GM19467 (cell line): ENCODE measurements at regions not wholly inside any gene's neighbourhood (a gene's known extent, or its start where the extent isn't known, plus 50 kb on each side); places are given as distances from the start of the nearest gene placed in this dataset.
"Not testable (repeated sequence)": the region's sequence is repeated elsewhere in the genome, so short reads cannot be mapped to it uniquely, and the experiment has no call there.

ENCODE experiments used
- ATAC-seq: cut with Tn5 transposase; IDR thresholded peaks from one replicate; pipeline ENCODE4 v1.9.1; 2021; ENCODE audit warnings: mild to moderate bottlenecking, moderate library complexity; ENCODE audit not compliant: unreplicated experiment

DNA sequence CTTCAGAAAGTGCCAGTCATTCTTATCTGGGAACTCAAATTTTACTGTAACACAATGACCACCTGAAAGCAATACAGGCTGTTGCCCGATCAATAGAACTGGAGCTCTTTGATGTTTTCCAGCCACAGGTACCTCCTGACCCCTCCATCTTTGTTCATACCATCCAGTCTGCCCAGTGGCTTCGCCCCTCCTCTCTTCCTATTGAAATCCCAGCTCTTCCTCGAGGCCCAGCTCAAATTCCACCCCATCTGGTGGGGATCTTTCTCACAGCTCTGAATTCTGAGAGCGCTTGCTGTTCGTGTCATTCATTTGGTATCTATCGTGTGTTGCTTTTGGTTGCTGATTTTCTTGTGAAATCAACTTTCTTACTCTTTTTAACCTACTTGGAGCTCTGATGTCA, 87.9 kb upstream of the CNKSR3 start:
- ATAC-seq: no peak

- ATAC-seq: no peak
These were observed 91.8 kb upstream of the CNKSR3 start for GRCh38 chr6:154602296-154602695.

- no peak for ATAC-seq
These were observed 92.2 kb upstream of the CNKSR3 start for GRCh38 chr6:154602708-154603107.

GRCh38 chr6:154604119-154604518, 93.6 kb upstream of the CNKSR3 start:
- ATAC-seq: no peak

- peak; percentile 51 for ATAC-seq
These were observed 94.8 kb upstream of the CNKSR3 start for GRCh38 chr6:154605178-154605881.

- no peak for ATAC-seq
These were observed 95.4 kb upstream of the CNKSR3 start for GRCh38 chr6:154605882-154606370.

DNA sequence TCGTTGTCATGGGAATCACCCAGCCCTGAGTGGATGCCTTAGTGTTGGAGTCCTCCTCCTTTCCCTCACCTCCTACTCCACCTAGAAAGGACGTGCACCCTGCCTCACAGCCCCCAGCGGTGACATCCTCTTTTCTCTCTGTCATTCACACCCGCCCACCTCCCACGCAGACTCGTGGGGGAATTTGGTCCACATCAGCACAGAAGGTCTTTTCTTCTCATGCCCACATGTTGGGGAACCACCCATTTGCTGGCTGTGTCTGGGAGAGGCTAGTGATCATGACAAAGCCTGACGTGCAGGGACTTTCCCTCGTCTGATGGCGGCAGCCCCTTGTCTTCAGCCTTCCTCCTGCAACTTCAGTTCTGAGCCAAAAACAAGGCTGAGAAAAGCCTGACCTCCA, 96.0 kb upstream of the CNKSR3 start:
- ATAC-seq: peak; percentile 53

- ATAC-seq: no peak
These were observed 96.4 kb upstream of the CNKSR3 start for GRCh38 chr6:154606860-154607259.

GRCh38 chr6:154611241-154611640, 100.8 kb upstream of the CNKSR3 start:
- no peak for ATAC-seq

DNA sequence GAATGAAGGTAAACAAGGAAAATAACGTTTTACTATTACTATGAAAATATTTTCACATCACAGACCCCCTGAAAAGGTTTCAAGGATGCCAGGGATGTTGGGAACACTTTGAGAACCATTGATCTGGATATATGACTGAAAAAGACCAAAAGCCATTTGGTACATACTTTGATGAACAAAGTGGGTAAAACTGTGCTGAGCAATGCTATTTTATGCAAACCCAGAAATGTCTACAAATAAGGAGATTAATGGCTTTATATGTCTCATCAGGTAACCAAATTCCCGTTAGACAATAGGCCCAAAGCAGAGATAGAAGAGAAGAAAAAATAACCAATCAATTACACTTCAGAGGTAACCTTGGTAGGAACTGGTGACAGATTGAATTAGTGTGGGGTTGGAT, 101.4 kb upstream of the CNKSR3 start:
- ATAC-seq: no peak

- no peak for ATAC-seq
These were observed 102.7 kb upstream of the CNKSR3 start for GRCh38 chr6:154613137-154613676.

DNA sequence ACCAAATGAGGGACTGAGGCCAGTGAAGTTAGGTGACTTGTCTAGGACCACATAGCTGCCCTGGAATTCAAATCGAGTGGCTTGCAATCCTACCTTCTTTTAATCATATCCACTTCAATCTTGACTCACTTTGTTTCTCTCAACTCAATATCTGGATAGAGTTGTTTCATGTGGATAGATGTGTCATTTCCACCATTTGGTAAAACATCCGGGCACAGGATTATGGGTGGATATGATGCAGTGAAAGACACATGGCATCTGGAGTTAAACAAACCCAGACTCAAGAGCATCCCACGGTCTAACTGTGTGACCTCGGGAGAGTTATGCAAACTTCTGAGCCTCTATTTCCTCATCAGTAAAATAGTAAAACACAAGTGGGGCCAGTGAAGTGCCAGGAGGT, 103.6 kb upstream of the CNKSR3 start:
- no peak for ATAC-seq

- ATAC-seq: no peak
These were observed 104.2 kb upstream of the CNKSR3 start for GRCh38 chr6:154614641-154615040.

- no peak for ATAC-seq
These were observed 105.1 kb upstream of the CNKSR3 start for GRCh38 chr6:154615483-154616025.

GRCh38 chr6:154617175-154617574, 106.7 kb upstream of the CNKSR3 start:
- no peak for ATAC-seq

DNA sequence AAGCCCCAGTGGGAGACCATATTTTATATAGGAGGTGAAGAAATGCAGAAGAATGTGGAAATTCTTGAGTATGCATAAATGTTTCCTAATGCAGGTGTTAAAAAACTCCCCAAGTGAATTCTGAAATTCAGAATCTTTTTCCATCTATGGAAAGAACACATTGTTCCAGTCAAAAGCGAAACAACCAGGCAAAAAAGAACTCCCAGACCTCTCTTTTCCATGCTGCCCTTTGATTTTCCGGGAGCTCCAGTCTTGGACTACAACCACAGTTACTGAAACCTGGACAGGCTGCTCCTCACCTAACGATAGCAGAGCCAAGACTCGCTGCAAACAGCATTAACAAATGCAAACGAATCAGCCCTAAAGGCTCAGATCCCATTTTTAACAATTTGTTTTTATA, 108.7 kb upstream of the CNKSR3 start:
- ATAC-seq: no peak

- no peak for ATAC-seq
These were observed 111.2 kb upstream of the CNKSR3 start for GRCh38 chr6:154621686-154622085.

DNA sequence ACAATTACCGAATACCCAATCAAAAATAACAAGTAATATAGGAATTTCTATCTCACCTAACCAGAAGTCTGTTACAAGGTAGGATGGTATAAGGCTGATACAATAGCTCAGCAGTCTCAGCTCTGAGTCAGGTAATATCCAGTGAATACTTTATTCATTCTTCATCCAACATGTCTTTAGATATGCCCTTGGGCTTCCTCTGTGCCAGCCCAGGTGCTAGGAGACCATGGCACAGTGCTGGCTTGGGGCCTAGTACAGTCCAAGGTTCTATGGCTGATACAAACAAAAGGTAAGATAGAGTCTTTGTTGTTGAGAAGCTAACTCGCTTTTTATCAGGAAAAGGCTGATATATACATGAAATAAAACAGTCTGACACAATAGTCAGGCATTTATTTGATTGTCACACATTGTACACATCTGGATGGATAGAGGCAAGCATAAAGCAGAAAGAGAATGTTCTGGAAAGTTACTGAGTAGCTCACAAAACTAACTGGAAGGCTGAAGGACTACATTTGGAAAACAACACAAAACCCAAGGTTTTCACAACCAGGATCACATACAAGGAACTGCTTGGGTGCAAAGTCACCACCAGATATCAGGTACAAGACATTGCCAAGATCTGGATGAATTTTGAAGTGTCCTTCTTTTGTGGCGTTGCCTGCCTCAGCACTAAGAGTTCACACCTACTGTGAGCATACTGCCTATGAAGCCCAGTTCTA, 110.4 kb upstream of the SCAF8 start:
- no peak for ATAC-seq

GRCh38 chr6:154623391-154623790, 109.8 kb upstream of the SCAF8 start:
- ATAC-seq: no peak

- no peak for ATAC-seq
These were observed 109.1 kb upstream of the SCAF8 start for GRCh38 chr6:154624038-154624599.

DNA sequence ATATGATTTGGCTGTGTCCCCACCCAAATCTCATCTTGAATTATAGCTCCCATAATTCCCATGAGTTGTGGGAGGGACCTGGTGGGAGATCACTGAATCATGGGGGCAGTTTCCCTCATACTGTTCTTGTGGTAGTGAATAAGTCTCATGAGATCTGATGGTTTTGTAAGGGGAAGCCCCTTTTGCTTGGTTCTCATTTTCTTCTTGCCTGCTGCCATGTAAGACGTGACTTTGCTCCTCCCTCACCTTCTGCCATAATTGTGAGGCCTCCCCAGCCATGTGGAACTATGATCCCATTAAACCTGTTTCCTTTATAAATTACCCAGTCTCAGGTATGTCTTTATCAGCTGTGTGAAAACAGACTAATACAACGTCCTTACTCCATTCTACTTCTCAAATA, 108.5 kb upstream of the SCAF8 start:
- ATAC-seq: not testable (repeated sequence)

GRCh38 chr6:154625721-154626120, 107.5 kb upstream of the SCAF8 start:
- no peak for ATAC-seq
